ENCODE measurements at regions not wholly inside any gene's neighbourhood (a gene's known extent, or its start where the extent isn't known, plus 50 kb on each side); places are given as distances from the start of the nearest gene placed in this dataset.
"Not testable (repeated sequence)": the region's sequence is repeated elsewhere in the genome, so short reads cannot be mapped to it uniquely, and the experiment has no call there.

GRCh38 chr2:221897718-221898117 is 325.6 kb upstream of the EPHA4 start:
- no peak for DNase-seq (ENCODE audit: low spot score in 2 of 2)
- no peak overlapping the region for H3K27ac ChIP-seq
- H3K4me3 ChIP-seq: no peak overlapping the region
- WGBS, 2 donors: 58 to 72% methylated on average over 3 of the region's 3 CpGs
- H3K36me3 ChIP-seq: no peaks in the 10 kb centered on the region
- H3K9me3 ChIP-seq: no peaks in the 10 kb centered on the region
- H3K4me1 ChIP-seq: no peaks in the 10 kb centered on the region
- no peak for TF ChIP-seq POLR2A (IDR thresholded peaks at IDR 0.05)
- H3K27me3 ChIP-seq: no peaks in the 10 kb centered on the region

- Histone ChIP-seq H3K4me3 (no peak overlapping the region), H3K4me1 (no peaks in the 10 kb centered on the region), H3K27me3 (no peaks in the 10 kb centered on the region), H3K9me3 (no peaks in the 10 kb centered on the region), H3K36me3 (no peaks in the 10 kb centered on the region), H3K27ac (no peak overlapping the region)
- WGBS, 2 donors: 54 to 58% methylated on average over 10 of the region's 10 CpGs
- TF ChIP-seq EP300 (IDR thresholded peaks at IDR 0.05): no peak
- TF ChIP-seq CTCF (IDR thresholded peaks at IDR 0.05): no peak
- TF ChIP-seq POLR2A (IDR thresholded peaks at IDR 0.05): no peak
- peak in 1 of 2 donors; percentile 15 for DNase-seq (ENCODE audit: low spot score in 2 of 2)
Measured at GRCh38 chr2:221896505-221897151, 324.5 kb upstream of the EPHA4 start.

- Histone ChIP-seq H3K4me1 (no peaks in the 10 kb centered on the region), H3K27ac (peak overlapping the region in 1 of 4 donors; percentile 43), H3K9me3 (no peaks in the 10 kb centered on the region), H3K27me3 (no peaks in the 10 kb centered on the region), H3K4me3 (no peak overlapping the region), H3K36me3 (no peaks in the 10 kb centered on the region)
- DNase-seq (ENCODE audit: low spot score in 2 of 2): no peak
- 52 to 61% methylated on average over 10 of the region's 10 CpGs for WGBS, 2 donors
- TF ChIP-seq CTCF (IDR thresholded peaks at IDR 0.05) (no peak), POLR2A (IDR thresholded peaks at IDR 0.05) (no peak), EP300 (IDR thresholded peaks at IDR 0.05) (no peak)
Measured at GRCh38 chr2:221895366-221896121, 323.4 kb upstream of the EPHA4 start.

- no peak for TF ChIP-seq CTCF (IDR thresholded peaks at IDR 0.05)
- TF ChIP-seq EP300 (IDR thresholded peaks at IDR 0.05): no peak
- no peak for TF ChIP-seq POLR2A (IDR thresholded peaks at IDR 0.05)
- no peaks in the 10 kb centered on the region for H3K36me3 ChIP-seq
- H3K4me1 ChIP-seq: no peaks in the 10 kb centered on the region
- 93 to 94% methylated on average over 8 of the region's 8 CpGs for WGBS, 2 donors
- no peaks in the 10 kb centered on the region for H3K9me3 ChIP-seq
- H3K27me3 ChIP-seq: no peaks in the 10 kb centered on the region
- no peak overlapping the region for H3K27ac ChIP-seq
- no peak overlapping the region for H3K4me3 ChIP-seq
- no peak for DNase-seq (ENCODE audit: low spot score in 2 of 2)
Measured at GRCh38 chr2:221893501-221893900, 321.4 kb upstream of the EPHA4 start.

GRCh38 chr2:221892006-221892405 is 319.9 kb upstream of the EPHA4 start:
- DNase-seq (ENCODE audit: low spot score in 2 of 2); H3K27ac ChIP-seq; H3K27me3 ChIP-seq; H3K9me3 ChIP-seq; H3K4me1 ChIP-seq; H3K36me3 ChIP-seq; H3K4me3 ChIP-seq: not testable (repeated sequence)
- no CpG with 5 or more reads among the region's 31 CpGs for WGBS, 2 donors

GRCh38 chr2:221883976-221884375 is 311.9 kb upstream of the EPHA4 start:
- H3K9me3 ChIP-seq: no peaks in the 10 kb centered on the region
- H3K27me3 ChIP-seq: no peaks in the 10 kb centered on the region
- no peaks in the 10 kb centered on the region for H3K36me3 ChIP-seq
- H3K4me3 ChIP-seq: no peak overlapping the region
- DNase-seq (ENCODE audit: low spot score in 2 of 2): no peak
- no peak overlapping the region for H3K27ac ChIP-seq
- H3K4me1 ChIP-seq: no peaks in the 10 kb centered on the region
- TF ChIP-seq EP300 (IDR thresholded peaks at IDR 0.05): no peak
- TF ChIP-seq CTCF (IDR thresholded peaks at IDR 0.05): no peak
- no peak for TF ChIP-seq POLR2A (IDR thresholded peaks at IDR 0.05)
- WGBS, 2 donors: 37 to 38% methylated on average over 4 of the region's 4 CpGs

All from tibial nerve (tissue), 4 donors.